Upper lobe of left lung (tissue), 6 donors: ENCODE measurements at regions not wholly inside any gene's neighbourhood (a gene's known extent, or its start where the extent isn't known, plus 50 kb on each side); places are given as distances from the start of the nearest gene placed in this dataset.

Experiments
- ATAC-seq, 2 donors: fragments of 200-7000 bp; cut with Tn5 transposase; one replicate each; pipeline ENCODE4 v1.9.1; 2022; ENCODE audit warnings: mild to moderate bottlenecking in 2 of 2, moderate library complexity in 2 of 2; ENCODE audit not compliant: low FRiP score in 2 of 2
- DNase-seq, 2 donors: peaks; one replicate each; pipeline ENCODE4 v3.0.0-alpha.2; 2019 to 2020
- H3K27ac ChIP-seq, 4 donors: fragments of 200-600 bp; sonication (generic); one replicate each; pipeline ENCODE4 v1.5.1; 2016 to 2019
- H3K27me3 ChIP-seq, 4 donors: fragments of 200-600 bp; sonication (generic); one replicate each; pipeline ENCODE4 v1.5.1; 2017 to 2019
- H3K36me3 ChIP-seq, 4 donors: fragments of 200-600 bp; sonication (generic); one replicate each; pipeline ENCODE4 v1.5.1; 2016 to 2019
- H3K4me1 ChIP-seq, 4 donors: fragments of 200-600 bp; sonication (generic); one replicate each; pipeline ENCODE4 v1.5.1; 2018 to 2019
- H3K4me3 ChIP-seq, 4 donors: fragments of 200-600 bp; sonication (generic); one replicate each; pipeline ENCODE4 v1.5.1; 2017 to 2019; ENCODE audit warnings: mild to moderate bottlenecking in 2 of 4, moderate library complexity in 1 of 4
- H3K9me3 ChIP-seq, 4 donors: fragments of 200-600 bp; sonication (generic); one replicate each; pipeline ENCODE4 v1.5.1; 2018 to 2019
- CTCF ChIP-seq, 6 experiments: fragments of 450-650 bp in 4 of 6; fragments of 200-600 bp in 2 of 6; sonication (generic) in 2 of 6; IDR thresholded peaks; one replicate each; pipeline ENCODE4 v1.5.1; 2016 to 2019; ENCODE audit warnings: antibody characterized with exemption in 6 of 6
- EP300 ChIP-seq, 4 donors: sonication (generic); formaldehyde crosslinking; IDR thresholded peaks; one replicate each; pipeline ENCODE4 v1.5.1; 2017; ENCODE audit warnings: antibody characterized with exemption in 4 of 4, control low read depth in 2 of 4
- POLR2A ChIP-seq, 4 donors: fragments of 450-650 bp; IDR thresholded peaks; one replicate each; pipeline ENCODE4 v1.5.1; 2016 to 2017; ENCODE audit warnings: antibody characterized with exemption in 4 of 4, mild to moderate bottlenecking in 2 of 4
- POLR2AphosphoS5 ChIP-seq, 2 donors: sonication (generic); formaldehyde crosslinking; IDR thresholded peaks; one replicate each; pipeline ENCODE4 v1.5.1; 2017; ENCODE audit warnings: antibody characterized with exemption in 2 of 2
- WGBS, 2 donors: methylation state at CpG; one replicate each; pipeline ENCODE4 v1.1.5; 2017 to 2018; 5-methylcytosine and 5-hydroxymethylcytosine counted together
- donor health status: DM: no; HTN: no; CAD: no; lungs with moderate emphysema.
- donor health status: DM: no; HTN: yes; CAD: no; lungs with severe emphysema.

GRCh38 chr1:188846468-188846867 is 1631.2 kb downstream of the BRINP3 start:
- peak in 1 of 2 donors; percentile 10 for DNase-seq
- Histone ChIP-seq H3K4me3 (no peak overlapping the region), H3K27me3 (no peaks in the 10 kb centered on the region), H3K27ac (no peak overlapping the region), H3K36me3 (no peaks in the 10 kb centered on the region), H3K4me1 (no peaks in the 10 kb centered on the region), H3K9me3 (no peaks in the 10 kb centered on the region)
- peak in 1 of 2 donors; percentile 34 for ATAC-seq
- WGBS, 2 donors = 93 to 94% methylated on average over 6 of the region's 6 CpGs
- TF ChIP-seq CTCF (IDR thresholded peaks at IDR 0.05) (no peak), EP300 (IDR thresholded peaks at IDR 0.05) (no peak), POLR2A (IDR thresholded peaks at IDR 0.05) (no peak), POLR2AphosphoS5 (IDR thresholded peaks at IDR 0.05) (no peak)

- ATAC-seq (peak; percentile 35 to 69), DNase-seq (peak in 1 of 2 donors; percentile 73)
- H3K27ac ChIP-seq = no peak overlapping the region
- H3K9me3 ChIP-seq = peaks cover 0 to 14% (median 2%) of the 10 kb centered on the region in 4 donors
- H3K4me3 ChIP-seq = no peak overlapping the region
- H3K36me3 ChIP-seq = no peaks in the 10 kb centered on the region
- TF ChIP-seq EP300 (IDR thresholded peaks at IDR 0.05) = no peak
- no peak for TF ChIP-seq POLR2A (IDR thresholded peaks at IDR 0.05)
- no peaks in the 10 kb centered on the region for H3K27me3 ChIP-seq
- no peaks in the 10 kb centered on the region for H3K4me1 ChIP-seq
- WGBS, 2 donors = 94 to 97% methylated on average over 11 to 31 of the region's 31 CpGs
Observed at GRCh38 chr1:188857526-188858087, 1620.1 kb downstream of the BRINP3 start.

GRCh38 chr1:188867614-188868013 is 1610.0 kb downstream of the BRINP3 start:
- no peak for TF ChIP-seq POLR2AphosphoS5 (IDR thresholded peaks at IDR 0.05)
- no peak for TF ChIP-seq CTCF (IDR thresholded peaks at IDR 0.05)
- TF ChIP-seq POLR2A (IDR thresholded peaks at IDR 0.05) = no peak
- no peak for TF ChIP-seq EP300 (IDR thresholded peaks at IDR 0.05)
- H3K27ac ChIP-seq = no peak overlapping the region

GRCh38 chr1:188871164-188871563 is 1606.5 kb downstream of the BRINP3 start:
- no peaks in the 10 kb centered on the region for H3K9me3 ChIP-seq
- DNase-seq (no peak), ATAC-seq (no peak)
- H3K36me3 ChIP-seq = no peaks in the 10 kb centered on the region
- no peak overlapping the region for H3K27ac ChIP-seq
- WGBS, 2 donors = 68 to 69% methylated on average over 1 of the region's 1 CpG
- H3K27me3 ChIP-seq = no peaks in the 10 kb centered on the region
- no peak for TF ChIP-seq CTCF (IDR thresholded peaks at IDR 0.05)
- no peak for TF ChIP-seq POLR2A (IDR thresholded peaks at IDR 0.05)
- no peak for TF ChIP-seq EP300 (IDR thresholded peaks at IDR 0.05)
- no peak for TF ChIP-seq POLR2AphosphoS5 (IDR thresholded peaks at IDR 0.05)
- no peaks in the 10 kb centered on the region for H3K4me1 ChIP-seq
- H3K4me3 ChIP-seq = no peak overlapping the region

More at GRCh38 chr1:188867614-188868013, 1610.0 kb downstream of the BRINP3 start:
- no peaks in the 10 kb centered on the region for H3K9me3 ChIP-seq
- H3K4me1 ChIP-seq = no peaks in the 10 kb centered on the region
- no peak for DNase-seq
- no peak overlapping the region for H3K4me3 ChIP-seq
- H3K27me3 ChIP-seq = no peaks in the 10 kb centered on the region
- no peak for ATAC-seq
- H3K36me3 ChIP-seq = no peaks in the 10 kb centered on the region

GRCh38 chr1:188872376-188872775 is 1605.3 kb downstream of the BRINP3 start:
- H3K9me3 ChIP-seq = no peaks in the 10 kb centered on the region
- H3K4me1 ChIP-seq = no peaks in the 10 kb centered on the region
- WGBS, 2 donors = 89 to 96% methylated on average over 2 of the region's 2 CpGs
- H3K36me3 ChIP-seq = no peaks in the 10 kb centered on the region
- no peaks in the 10 kb centered on the region for H3K27me3 ChIP-seq
- H3K4me3 ChIP-seq = no peak overlapping the region
- TF ChIP-seq POLR2AphosphoS5 (IDR thresholded peaks at IDR 0.05) (no peak), EP300 (IDR thresholded peaks at IDR 0.05) (no peak), CTCF (IDR thresholded peaks at IDR 0.05) (no peak), POLR2A (IDR thresholded peaks at IDR 0.05) (no peak)
- H3K27ac ChIP-seq = no peak overlapping the region
- ATAC-seq = no peak
- DNase-seq = no peak
